ENCODE measurements at regions not wholly inside any gene's neighbourhood (a gene's known extent, or its start where the extent isn't known, plus 50 kb on each side); places are given as distances from the start of the nearest gene placed in this dataset.

- Mint-ChIP-seq H3K4me3 (no peak overlapping the region), H3K27me3 (no peaks in the 10 kb centered on the region), H3K27ac (no peak overlapping the region), H3K4me1 (no peaks in the 10 kb centered on the region), H3K9me3 (ENCODE audit: insufficient read depth) (peaks cover 2% of the 10 kb centered on the region)
- no peaks in the 10 kb centered on the region for H3K36me3 ChIP-seq (replicated peaks in 1 of 2; ENCODE audit: control extremely low read depth in 1 of 2, control insufficient read depth in 1 of 2, extremely low read depth in 1 of 2, insufficient read depth in 2 of 2, low read length in 1 of 2)
- no peaks in the 10 kb centered on the region for H3K9me3 ChIP-seq (ENCODE audit: control extremely low read depth in 1 of 3, control insufficient read depth in 2 of 3, insufficient read depth in 1 of 3, low read length in 2 of 3)
- no peak overlapping the region for H3K4me3 ChIP-seq (ENCODE audit: control extremely low read depth in 1 of 5, extremely low read depth in 1 of 5, insufficient read depth in 1 of 5, low read depth in 2 of 5, low read length in 4 of 5)
- H4K20me1 ChIP-seq (ENCODE audit: control insufficient read depth, insufficient read depth, low read length, poor library complexity, severe bottlenecking), result no peaks in the 10 kb centered on the region
- WGBS (ENCODE audit: insufficient coverage), result 0% methylated on average over 1 of the region's 3 CpGs
- CTCF ChIA-PET, result no interaction called here
- H3K4me1 ChIP-seq (ENCODE audit: control insufficient read depth in 2 of 2, insufficient read depth in 2 of 2, low read length in 2 of 2), result no peaks in the 10 kb centered on the region
- H3K27me3 ChIP-seq (replicated peaks in 1 of 4; ENCODE audit: control extremely low read depth in 1 of 4, control insufficient read depth in 3 of 4, insufficient read depth in 4 of 4, low read length in 3 of 4), result no peaks in the 10 kb centered on the region
- ATAC-seq (ENCODE audit: low read depth) (no peak), DNase-seq (no peak)
- no peaks in the 10 kb centered on the region for H3K79me2 ChIP-seq (ENCODE audit: control insufficient read depth, insufficient read depth, low read length)
- TF ChIP-seq EZH2 (IDR thresholded peaks at IDR 0.05; ENCODE audit: borderline replicate concordance, insufficient read depth, low read depth, low read length, poor library complexity, severe bottlenecking), result no peak
- TF ChIP-seq, protein P1, sequence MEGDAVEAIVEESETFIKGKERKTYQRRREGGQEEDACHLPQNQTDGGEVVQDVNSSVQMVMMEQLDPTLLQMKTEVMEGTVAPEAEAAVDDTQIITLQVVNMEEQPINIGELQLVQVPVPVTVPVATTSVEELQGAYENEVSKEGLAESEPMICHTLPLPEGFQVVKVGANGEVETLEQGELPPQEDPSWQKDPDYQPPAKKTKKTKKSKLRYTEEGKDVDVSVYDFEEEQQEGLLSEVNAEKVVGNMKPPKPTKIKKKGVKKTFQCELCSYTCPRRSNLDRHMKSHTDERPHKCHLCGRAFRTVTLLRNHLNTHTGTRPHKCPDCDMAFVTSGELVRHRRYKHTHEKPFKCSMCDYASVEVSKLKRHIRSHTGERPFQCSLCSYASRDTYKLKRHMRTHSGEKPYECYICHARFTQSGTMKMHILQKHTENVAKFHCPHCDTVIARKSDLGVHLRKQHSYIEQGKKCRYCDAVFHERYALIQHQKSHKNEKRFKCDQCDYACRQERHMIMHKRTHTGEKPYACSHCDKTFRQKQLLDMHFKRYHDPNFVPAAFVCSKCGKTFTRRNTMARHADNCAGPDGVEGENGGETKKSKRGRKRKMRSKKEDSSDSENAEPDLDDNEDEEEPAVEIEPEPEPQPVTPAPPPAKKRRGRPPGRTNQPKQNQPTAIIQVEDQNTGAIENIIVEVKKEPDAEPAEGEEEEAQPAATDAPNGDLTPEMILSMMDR (IDR thresholded peaks at IDR 0.05), result no peak
- POLR2A ChIA-PET, result no interaction called here
- intact Hi-C loops (cut with micrococcal nuclease), result no loop called here
- no peak overlapping the region for H2AFZ ChIP-seq (ENCODE audit: insufficient read depth, low read depth, low read length, poor library complexity, severe bottlenecking)
- H3K27ac ChIP-seq (ENCODE audit: low read length in 2 of 2), result no peak overlapping the region
- no peak overlapping the region for H3K4me2 ChIP-seq (replicated peaks; ENCODE audit: low read depth, low read length, poor library complexity, severe bottlenecking)
- H3K9ac ChIP-seq (ENCODE audit: low read length), result no peak overlapping the region
Measured at GRCh38 chr4:156493858-156494257, 477.7 kb downstream of the PDGFC start.

- H3K4me3 Mint-ChIP-seq, result no peak overlapping the region
- no peaks in the 10 kb centered on the region for H3K27me3 ChIP-seq (replicated peaks in 1 of 4; ENCODE audit: control extremely low read depth in 1 of 4, control insufficient read depth in 3 of 4, insufficient read depth in 4 of 4, low read length in 3 of 4)
- CTCF ChIA-PET, result no interaction called here
- H3K27me3 Mint-ChIP-seq, result no peaks in the 10 kb centered on the region
- H3K27ac Mint-ChIP-seq, result no peak overlapping the region
- DNase-seq (no peak), ATAC-seq (ENCODE audit: low read depth) (no peak)
- no peaks in the 10 kb centered on the region for H3K4me1 Mint-ChIP-seq
- no peak overlapping the region for H3K4me2 ChIP-seq (replicated peaks; ENCODE audit: low read depth, low read length, poor library complexity, severe bottlenecking)
- POLR2A ChIA-PET, result no interaction called here
- H3K4me1 ChIP-seq (ENCODE audit: control insufficient read depth in 2 of 2, insufficient read depth in 2 of 2, low read length in 2 of 2), result no peaks in the 10 kb centered on the region
- no peaks in the 10 kb centered on the region for H3K79me2 ChIP-seq (ENCODE audit: control insufficient read depth, insufficient read depth, low read length)
- WGBS (ENCODE audit: insufficient coverage), result 80% methylated on average over 3 of the region's 6 CpGs
- no peaks in the 10 kb centered on the region for H3K36me3 ChIP-seq (replicated peaks in 1 of 2; ENCODE audit: control extremely low read depth in 1 of 2, control insufficient read depth in 1 of 2, extremely low read depth in 1 of 2, insufficient read depth in 2 of 2, low read length in 1 of 2)
- TF ChIP-seq, protein P1 (IDR thresholded peaks at IDR 0.05), result no peak
- TF ChIP-seq EZH2 (IDR thresholded peaks at IDR 0.05; ENCODE audit: borderline replicate concordance, insufficient read depth, low read depth, low read length, poor library complexity, severe bottlenecking), result no peak
- no peak overlapping the region for H3K4me3 ChIP-seq (ENCODE audit: control extremely low read depth in 1 of 5, extremely low read depth in 1 of 5, insufficient read depth in 1 of 5, low read depth in 2 of 5, low read length in 4 of 5)
- H3K27ac ChIP-seq (ENCODE audit: low read length in 2 of 2), result no peak overlapping the region
- no peak overlapping the region for H3K9ac ChIP-seq (ENCODE audit: low read length)
- no peaks in the 10 kb centered on the region for H4K20me1 ChIP-seq (ENCODE audit: control insufficient read depth, insufficient read depth, low read length, poor library complexity, severe bottlenecking)
- H2AFZ ChIP-seq (ENCODE audit: insufficient read depth, low read depth, low read length, poor library complexity, severe bottlenecking), result no peak overlapping the region
- intact Hi-C loops (cut with micrococcal nuclease), result no loop called here
- H3K9me3 Mint-ChIP-seq (ENCODE audit: insufficient read depth), result peaks cover 2% of the 10 kb centered on the region
- peaks cover 0 to under 1% (median 0%) of the 10 kb centered on the region in 3 donors for H3K9me3 ChIP-seq (ENCODE audit: control extremely low read depth in 1 of 3, control insufficient read depth in 2 of 3, insufficient read depth in 1 of 3, low read length in 2 of 3)
Measured at GRCh38 chr4:156487107-156487506, 484.5 kb downstream of the PDGFC start.

All from B cell (primary cell).